GM13977 (cell line): ENCODE measurements at regions not wholly inside any gene's neighbourhood (a gene's known extent, or its start where the extent isn't known, plus 50 kb on each side); places are given as distances from the start of the nearest gene placed in this dataset.

Source experiments
- DNase-seq: peaks from one replicate; pipeline ENCODE4 v3.0.0; 2012; ENCODE audit warnings: low spot score
- in situ Hi-C: fragments of 300-500 bp; cut with MboI; formaldehyde crosslinking; loops from one replicate; pipeline ENCODE4 v1.12.0; 2022; ENCODE audit warnings: low sequenced_read_pairs, low pct_unique_long_range_greater_than_20kb, mixed read lengths, inconsistent platforms; ENCODE audit not compliant: unreplicated experiment
- TF ChIP-seq, protein P1 (sequence below): IDR thresholded peaks from 2 replicates; pipeline ENCODE4 v1.5.1; 2012; ENCODE audit warnings: mild to moderate bottlenecking, control low read depth; ENCODE audit not compliant: insufficient read depth; ENCODE audit errors: extremely low read depth, missing control alignments

DNA sequence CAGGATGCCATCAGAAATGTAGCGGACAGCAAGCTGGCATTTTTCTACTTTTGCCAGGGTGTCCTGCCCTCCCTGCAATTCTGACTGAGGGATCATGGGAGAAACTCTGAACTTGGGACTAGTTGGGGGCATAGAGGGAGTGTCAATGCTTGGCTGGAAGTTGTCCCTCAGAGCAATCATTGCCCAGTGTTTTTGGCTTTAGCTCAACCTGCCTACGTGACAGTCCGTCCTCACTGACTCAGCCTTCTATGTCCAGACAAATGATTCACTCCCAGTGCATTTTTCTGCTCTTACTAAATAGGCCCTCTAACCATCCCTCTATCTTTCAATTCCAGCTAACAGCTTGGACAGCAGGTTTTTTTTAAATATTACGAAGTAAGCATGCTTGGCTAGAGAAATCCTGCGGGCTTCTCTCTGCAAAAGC, 627.4 kb downstream of the TLR4 start:
- in situ Hi-C loops: no loop called here
- DNase-seq: no peak
- TF ChIP-seq, protein P1, sequence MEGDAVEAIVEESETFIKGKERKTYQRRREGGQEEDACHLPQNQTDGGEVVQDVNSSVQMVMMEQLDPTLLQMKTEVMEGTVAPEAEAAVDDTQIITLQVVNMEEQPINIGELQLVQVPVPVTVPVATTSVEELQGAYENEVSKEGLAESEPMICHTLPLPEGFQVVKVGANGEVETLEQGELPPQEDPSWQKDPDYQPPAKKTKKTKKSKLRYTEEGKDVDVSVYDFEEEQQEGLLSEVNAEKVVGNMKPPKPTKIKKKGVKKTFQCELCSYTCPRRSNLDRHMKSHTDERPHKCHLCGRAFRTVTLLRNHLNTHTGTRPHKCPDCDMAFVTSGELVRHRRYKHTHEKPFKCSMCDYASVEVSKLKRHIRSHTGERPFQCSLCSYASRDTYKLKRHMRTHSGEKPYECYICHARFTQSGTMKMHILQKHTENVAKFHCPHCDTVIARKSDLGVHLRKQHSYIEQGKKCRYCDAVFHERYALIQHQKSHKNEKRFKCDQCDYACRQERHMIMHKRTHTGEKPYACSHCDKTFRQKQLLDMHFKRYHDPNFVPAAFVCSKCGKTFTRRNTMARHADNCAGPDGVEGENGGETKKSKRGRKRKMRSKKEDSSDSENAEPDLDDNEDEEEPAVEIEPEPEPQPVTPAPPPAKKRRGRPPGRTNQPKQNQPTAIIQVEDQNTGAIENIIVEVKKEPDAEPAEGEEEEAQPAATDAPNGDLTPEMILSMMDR: no peak

DNA sequence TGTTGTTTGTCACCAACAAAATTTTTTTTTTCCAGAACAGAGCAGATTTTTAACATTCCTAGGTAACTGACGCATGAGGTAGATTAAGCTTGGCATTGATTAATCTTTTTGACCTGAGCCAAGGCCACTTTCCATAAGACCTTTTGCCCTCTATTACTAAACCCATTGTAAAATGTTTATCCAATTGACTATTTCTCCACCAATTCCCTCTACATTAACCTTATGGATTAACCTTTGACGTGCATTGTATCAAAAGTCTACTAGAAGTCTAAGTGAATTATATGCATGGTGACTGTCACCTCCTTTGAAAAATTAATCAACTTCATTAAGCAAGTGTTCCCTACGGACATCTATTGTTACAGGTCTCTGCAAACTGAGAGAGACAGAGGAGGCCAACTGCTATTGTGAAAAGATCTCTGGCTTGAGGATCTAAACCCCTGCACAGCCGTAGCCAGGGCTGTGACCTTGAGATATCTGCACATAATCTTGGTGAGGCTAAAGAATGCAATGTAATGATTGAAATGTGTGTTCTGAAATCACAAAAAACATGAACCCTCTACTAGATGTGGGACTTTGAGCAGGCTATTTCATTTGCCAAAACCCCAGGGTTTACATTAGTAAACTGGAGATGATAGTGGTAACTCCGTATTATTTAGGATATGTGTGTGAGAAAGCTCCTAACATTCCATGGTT, 632.2 kb downstream of the TLR4 start:
- no peak for DNase-seq
- TF ChIP-seq, protein P1: no peak
- in situ Hi-C loops: no loop called here

DNA sequence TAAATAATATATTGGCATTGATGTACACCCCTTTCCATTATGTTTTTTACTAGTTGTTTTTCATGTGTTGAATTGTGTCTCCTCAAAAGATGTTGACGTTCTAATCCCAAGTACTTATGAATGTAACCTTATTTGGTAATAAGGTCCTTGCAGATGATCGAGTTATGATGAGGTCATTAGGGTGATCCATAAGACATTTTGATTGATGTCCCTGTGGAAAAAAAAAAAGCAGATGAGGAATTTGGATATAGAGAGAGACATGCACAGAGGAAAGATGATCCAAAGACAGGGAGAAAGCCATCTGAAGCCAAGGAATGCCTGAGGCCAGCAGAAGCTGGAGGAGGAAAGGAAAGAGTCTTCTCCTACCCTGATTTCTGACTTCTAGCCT, 632.7 kb downstream of the TLR4 start:
- TF ChIP-seq, protein P1: no peak
- no peak for DNase-seq
- in situ Hi-C loops: no loop called here

DNA sequence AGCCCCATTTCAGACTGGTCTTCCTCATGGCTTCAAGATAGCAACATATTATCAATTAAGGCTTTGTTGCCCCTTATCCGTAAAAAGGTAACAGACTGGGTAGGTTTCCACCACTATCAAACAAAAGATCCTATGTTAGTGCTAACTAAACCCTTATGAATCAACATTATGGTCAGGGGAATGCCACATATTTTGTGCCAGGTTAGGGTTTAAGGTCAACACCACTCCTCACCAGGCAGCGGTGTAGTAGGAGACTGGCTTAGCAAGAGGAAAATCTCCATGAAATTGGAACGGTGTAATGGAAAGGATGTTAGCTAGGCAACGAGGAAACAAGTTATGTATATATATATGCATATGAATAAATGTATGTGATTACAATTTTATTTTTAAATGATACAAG, 655.8 kb downstream of the TLR4 start:
- in situ Hi-C loops: no loop called here
- TF ChIP-seq, protein P1: no peak

DNA sequence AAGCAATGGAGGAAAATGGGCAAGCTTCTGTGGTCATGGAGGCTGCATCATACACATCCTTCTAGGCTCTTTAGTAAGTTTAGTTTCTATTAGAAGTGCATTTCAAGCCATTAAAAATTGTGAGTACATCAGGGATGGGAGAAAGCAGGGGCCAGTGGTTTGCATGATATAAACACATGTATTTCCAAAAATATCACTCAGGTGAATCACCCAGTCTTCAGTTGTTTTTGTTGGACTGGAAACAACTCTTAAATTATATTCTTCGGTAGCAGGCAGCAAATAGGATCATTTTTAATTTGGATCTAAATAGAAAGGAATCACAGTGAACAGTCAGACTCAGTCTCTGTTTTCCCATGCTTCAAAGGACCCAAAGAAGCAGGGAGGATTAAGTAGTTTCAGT, 657.9 kb downstream of the TLR4 start:
- DNase-seq: no peak
- in situ Hi-C loops: no loop called here
- TF ChIP-seq, protein P1: no peak

More for the DNA sequence above, 655.8 kb downstream of the TLR4 start:
- no peak for DNase-seq

DNA sequence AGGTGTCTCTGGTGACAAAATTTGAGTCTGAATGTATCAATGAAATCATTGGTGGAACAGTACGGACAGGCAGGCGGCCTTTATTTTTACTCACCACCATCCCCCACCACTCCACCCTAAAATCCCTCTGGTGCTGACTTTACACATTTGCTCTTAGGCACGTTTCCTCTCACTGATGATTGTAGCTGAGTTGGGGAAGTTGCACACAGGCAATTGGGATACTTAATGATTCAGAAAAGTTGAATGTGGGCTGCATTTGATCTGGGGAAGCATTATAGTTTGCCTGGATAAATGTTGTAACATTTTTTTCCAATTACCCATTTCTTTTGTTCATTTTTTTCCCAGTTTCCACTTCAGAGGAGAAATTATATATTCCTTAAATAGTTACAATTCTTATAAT, 658.4 kb downstream of the TLR4 start:
- in situ Hi-C loops: no loop called here
- no peak for DNase-seq
- TF ChIP-seq, protein P1: no peak
